ENCODE measurements at regions not wholly inside any gene's neighbourhood (a gene's known extent, or its start where the extent isn't known, plus 50 kb on each side); places are given as distances from the start of the nearest gene placed in this dataset.
"Not testable (repeated sequence)": the region's sequence is repeated elsewhere in the genome, so short reads cannot be mapped to it uniquely, and the experiment has no call there.

DNA sequence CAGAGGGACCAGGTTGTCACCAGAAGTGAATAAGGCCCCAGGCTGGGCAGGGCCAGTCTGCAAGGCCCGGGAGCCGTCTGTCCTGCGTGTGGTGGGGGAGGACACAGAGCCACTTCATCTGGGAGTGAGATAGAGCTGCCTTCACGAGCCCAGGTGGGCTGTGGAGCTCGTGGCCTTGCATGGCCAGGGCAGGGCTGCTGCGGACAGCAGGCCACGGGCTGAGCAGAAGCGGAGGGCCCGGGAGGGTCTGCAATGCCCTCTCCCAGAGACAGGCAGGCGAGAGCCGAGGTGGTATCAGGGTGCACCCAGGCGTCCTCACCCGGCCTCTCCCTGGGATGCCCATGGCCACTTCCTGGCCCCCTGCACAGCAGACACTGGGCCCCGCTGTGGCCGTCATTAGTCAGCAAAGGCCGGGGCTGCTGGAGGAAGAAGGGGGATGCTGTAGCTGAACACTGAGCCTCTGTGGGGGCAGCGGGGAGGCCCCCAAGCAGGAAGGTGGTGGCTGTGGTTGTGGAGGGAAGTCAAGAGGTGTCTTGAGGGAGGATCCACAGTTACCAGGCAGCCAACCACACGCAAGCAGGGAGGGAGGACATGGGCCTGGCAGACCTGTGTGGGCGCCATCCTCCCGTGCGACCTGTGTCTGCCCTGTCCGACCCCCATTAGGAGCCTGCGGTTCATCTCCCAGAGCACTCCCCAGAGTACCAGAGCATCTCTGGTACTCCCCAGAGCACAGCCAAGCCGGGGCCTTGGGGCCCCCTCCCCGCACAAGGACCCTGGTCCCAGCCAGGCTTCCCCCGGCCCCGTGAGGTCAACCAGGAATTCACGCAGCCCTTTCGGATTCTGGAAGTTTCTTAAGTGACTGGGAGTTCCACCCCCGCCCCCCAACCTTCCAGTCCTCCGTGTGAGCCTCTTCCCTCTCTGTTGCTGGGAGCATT lies 1109.5 kb downstream of the BRD1 start:
- DNase-seq, result no peak

DNA sequence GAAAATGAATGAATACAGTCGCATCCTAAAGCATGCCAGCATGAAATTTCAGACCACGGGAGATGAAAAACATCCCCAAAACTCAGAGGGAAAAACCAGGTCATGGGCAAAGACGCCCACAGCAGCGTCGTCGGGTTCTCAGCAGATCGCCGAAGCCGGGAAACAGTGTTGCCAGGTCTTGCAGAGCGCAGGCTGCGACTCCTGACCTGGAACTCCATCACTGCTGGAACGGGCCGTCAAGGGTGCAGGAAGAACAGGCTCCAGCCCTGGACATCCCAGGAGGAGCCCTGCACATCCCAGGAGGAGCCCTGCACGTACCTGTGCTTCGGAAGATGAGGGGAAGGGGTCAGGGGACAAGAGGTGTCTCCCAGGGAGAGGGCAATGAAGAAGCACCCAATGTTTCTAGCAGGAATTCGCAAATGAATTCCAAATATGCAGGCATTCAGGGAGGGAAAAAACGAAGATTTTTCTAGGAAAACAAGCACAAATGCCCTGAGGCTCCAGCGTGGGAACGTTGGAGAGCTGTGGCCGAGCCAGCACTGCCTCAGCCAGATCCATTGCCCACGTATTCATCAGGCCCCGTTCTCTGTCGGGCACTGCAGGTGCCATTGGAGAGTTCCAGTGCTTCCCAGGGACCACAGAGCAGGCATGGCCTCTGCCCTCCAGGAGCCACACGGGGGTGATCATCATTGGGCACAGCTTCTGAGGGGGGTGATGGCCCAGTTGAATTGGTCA lies 1110.4 kb downstream of the BRD1 start:
- DNase-seq, result no peak

DNA sequence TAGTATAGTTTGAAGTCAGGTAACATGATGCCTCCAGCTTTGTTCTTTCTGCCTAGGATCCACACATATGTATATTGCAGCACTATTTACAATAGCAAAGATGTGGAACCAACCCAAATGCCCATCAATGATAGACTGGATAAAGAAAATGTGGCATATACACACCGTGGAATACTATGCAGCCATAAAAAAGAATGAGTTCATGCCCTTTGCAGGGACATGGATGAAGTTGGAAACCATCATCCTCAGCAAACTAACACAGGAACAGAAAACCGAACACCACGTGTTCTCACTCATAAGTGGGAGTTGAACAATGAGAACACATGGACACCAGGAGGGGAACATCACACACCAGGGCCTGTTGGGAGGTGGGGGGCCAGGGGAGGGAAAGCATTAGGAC lies 1111.5 kb downstream of the BRD1 start:
- not testable (repeated sequence) for DNase-seq

DNA sequence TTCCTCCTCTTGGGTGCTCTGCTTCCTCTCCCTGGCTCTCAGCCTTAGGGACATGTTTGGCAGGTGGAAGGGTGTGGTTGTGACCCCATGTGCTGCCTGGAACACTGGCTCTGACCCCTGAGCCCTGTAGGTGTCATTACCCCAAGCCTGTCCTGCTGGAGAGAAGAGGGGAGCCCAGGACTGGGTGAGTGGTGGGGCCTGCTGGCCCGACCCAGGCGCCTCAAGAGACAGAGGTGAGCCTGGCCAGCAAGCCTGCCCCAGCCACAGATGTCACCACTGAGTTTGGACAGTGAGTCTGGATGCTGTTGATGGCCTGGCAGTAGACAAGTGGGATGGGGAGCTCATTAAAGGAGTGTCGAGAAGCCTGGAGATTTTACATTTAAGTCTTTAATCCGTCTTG lies 1112.2 kb downstream of the BRD1 start:
- DNase-seq, result no peak

DNA sequence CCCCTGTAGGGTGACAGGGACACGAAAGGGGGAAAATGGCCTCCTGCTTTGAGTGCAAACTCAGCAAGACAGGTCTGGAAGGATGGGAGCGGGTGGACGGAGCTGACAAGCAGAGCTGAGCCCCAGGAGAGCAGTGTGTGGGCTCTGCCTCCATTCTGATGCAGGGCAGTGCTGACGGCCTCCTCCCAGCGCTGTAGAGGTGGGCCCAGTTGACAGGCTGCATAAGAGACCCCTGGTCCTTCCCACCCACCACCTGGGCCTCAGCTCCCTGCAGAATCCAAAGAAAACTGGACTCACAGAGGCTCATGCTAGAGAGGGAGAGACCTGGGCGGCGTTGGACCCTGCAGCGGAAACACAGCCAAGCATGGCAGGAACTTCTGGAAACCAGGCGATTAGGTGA lies 1113.4 kb downstream of the BRD1 start:
- no peak for DNase-seq

DNA sequence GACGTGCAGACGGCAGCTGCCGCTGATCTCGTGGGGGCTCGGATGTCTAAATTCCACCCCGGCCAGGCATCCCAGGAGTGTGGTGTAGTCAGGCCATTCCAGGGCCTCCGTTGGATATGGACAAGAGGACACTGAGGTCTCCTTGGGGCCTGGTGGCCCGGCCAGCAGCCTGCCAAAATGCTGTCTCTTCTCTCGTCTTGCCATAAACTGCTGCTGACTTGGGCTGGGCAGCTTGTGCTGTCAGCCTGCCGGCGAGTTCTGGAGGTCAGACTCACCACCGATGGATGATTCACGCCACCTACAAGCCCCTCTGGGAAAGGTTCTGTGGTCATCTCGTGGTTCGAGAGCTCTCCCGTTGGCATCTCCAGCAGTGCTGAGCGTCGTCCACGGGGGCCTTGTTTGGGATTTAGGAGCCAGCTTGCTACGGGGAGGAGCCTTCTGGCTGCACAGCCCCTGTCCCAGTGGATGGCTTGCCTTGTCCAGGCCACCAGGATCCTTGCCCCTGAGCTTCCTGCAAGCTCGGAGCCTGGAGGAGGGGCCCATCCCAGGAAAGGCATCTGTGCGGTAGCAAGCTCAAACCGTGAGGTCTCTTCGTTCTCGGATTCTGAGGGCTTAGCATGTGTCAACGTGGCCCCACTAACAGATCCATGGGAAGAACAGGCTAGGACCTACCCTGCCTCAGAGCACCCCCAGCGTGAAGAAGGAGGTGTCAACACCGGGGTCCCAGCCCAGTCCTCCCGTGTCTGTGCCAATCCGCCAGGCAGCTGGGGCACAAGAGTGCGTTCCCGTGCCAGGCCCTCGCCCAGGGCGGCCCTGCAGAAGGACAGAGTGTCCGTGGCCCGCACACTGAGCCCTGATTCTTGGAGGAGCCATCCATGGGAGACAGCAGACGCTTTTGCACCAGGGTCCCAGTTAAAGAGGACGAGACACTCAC lies 1114.1 kb downstream of the BRD1 start:
- no peak for DNase-seq

DNA sequence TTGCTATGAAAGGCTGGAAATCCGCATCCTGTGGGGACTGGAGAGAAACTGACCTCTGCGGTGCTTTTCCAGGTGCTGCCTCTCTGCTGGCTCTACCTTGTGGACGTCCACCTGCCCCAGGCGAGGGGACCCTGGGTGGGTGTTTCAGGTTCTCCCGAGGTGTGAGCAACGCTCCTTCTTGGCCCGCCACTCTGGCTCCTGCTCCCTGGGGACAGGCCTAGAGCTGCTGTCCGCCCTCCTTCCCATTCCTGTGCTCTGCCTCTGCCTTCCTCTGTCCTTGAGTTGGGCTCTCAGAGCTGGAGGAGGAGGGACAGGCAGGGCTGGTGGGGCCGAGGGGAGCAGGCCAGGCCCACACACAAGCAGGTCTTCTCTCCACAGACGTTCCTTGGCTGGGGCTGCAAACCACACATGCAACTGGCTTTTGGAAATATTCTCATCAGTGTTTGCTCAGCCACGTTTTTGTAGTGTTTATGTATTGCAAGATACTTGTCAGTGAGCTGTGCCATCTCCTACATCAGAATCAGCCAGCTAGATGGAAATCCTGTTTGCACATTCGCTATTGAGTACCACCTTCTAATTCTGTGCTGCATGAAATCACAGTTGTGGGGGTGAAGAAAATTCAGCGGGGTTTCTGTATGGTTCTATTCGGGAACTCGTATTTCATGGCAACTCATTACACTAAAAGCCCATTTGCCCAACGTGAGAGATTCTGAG lies 1115.0 kb downstream of the BRD1 start:
- DNase-seq, result no peak

DNA sequence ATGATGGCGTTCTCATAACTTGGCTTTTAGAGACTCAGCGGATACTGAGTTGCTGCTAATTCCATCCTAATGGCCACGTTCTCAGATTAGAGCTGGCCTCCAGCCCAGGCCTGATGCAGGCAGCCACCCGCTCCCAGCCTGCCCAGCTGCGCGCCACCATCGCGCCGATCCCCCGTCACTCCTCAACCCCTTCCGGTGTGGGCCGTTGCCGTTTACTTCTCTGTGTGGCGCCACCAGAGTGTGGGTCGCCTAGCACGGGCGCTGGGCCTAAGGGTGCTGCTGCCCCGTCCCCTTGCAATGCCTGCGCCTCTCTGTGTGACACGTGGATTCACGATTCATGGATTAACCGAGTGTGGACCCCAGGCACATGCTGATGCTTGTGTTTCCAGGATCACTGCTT lies 1116.0 kb downstream of the BRD1 start:
- no peak for DNase-seq

DNA sequence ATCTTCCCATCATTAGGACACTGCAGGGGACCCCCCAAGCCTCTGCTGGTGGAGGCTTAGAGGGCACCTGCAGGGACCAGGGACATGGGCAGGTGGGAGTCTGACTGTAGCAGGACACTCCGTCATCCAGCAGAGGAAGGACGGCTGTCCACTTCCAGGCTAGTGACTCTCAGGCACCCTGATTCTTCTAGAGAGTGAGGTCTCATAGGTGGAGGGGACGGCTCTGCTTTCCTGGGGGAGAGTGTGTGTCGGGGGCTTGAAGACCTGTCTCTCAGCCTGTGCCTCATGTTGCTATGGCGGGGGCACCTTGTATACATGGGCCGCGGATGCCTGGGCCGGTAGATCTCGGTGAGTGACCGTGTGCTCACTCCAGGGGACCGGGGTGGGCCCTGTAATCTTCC lies 1116.6 kb downstream of the BRD1 start:
- DNase-seq, result no peak

DNA sequence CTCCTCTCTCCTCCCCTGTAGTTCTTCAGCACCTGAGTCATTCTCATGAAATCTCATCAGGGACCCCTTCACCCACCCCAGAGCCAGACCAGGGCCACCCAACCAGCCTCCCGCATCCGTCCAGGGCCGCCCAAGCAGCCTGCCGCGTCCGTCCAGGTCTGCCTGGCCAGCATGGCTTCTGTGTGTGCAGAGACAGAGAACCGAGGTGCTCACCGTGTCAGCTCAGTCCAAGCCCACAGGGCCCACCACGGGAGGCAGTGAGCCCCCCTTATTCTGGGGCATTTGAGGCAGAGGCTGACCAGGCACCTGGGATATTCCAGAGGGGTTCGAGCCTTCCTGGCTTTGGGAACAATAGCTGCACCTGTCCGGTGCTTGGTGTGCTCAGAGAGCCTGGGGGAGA lies 1117.3 kb downstream of the BRD1 start:
- no peak for DNase-seq

DNA sequence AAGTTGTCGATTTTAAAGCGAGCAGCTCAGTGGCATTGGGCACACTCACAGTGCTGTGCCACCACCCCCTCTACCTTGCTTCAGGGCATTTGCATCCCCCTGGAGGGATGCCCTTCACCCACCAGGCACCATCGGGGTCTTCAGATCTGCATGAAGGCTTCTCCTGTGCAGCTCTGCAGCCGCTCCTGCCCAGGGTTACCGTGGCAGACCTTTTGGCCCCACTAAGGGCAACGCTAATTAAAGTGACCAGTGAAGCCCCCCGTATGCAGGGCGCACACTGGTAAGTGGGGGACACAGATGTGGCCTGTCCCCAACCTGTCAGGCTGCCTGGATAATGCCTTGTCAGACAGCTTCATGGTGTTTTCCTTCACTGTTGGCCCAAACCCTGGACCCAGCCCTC lies 1117.7 kb downstream of the BRD1 start:
- DNase-seq, result no peak

DNA sequence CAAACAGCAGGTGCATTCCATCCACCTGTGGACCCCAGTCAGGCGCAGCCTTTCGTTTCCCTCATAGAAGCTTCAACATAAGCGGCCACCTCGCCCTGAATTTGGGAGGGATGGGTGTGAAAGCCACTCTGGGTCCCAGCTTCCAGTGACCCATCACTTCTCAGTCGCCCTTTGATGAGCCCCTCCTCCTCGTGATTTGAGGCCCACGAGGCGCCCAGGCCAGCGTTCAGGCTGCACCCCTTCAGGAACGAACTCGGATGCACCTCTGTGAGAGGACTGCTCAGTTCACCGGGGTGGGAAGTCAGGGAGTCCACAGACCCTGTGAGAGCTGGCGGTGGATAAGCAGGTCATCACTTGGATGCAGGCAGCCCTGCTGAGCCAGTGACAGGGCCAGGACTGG lies 1118.2 kb downstream of the BRD1 start:
- no peak for DNase-seq

DNA sequence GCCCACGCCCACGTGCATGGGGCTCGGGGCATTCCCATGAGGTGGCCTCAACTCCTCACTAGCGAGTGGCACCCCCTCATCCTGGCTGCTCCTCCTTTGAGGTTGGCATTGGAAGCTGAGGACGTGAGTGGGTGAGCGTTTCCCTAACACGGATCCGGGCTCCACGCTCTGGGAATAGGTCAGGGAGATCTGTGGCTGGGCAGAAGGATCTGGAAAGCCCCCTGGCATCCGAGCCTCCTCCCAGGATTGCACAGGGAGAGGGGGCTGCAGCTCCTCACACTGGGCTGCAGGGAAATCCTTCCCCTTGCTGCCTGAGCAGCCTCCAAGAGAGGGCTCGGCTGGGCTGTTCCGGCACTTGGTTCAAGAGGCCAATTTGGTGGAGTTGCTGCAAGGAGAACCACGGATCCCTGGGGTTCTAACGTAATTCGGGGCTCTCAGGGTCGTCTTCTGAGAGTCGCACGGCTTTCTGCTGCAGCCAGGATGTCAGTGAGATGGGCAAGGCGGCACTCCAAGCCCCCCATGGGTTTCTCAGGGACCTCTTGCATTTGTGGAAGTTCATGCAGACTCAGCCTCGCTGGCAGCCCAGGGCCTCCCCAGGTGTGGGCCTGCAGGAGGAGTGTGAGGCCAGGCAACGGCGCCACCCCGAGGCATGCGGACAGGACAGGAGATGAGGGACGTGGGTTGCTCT lies 1119.0 kb downstream of the BRD1 start:
- no peak for DNase-seq

DNA sequence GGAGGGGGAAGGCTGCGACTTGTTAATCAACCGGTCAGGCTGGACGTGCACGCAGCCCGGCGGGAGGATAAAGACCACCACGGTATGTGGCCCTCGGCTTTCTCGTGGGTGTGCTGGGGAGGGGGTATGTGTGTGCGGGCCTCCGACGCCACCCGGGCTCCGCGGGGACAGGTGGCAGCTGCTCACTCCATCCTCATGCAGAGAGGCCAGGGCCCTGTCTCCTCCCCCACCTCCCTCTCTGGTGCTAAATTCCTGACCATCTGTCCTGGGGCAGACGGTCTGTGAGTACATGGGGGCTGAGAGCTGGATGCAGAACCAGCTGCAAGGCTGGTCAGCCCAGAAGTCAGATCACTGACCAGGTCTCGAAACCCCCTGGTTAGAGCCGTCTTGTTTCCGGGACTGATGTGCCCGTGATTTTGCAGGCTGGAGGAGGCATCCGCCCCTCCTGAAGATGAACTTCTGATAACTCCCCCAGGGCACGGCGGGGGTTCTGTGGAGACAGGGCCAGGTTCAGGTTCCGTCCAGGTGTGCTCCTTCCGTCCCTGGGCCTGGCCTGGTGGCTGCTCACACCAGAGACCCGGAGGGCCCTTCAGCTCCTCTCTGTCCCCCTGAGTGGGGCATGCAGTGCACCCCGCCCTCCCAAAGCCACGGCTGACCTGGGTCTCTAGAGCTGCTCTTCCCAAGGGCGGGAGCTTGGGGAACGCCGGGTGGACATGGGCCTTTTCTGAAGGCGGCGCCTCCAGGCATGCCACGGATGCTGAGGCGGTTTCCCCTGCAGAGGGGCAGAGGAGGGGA lies 1119.7 kb downstream of the BRD1 start:
- DNase-seq, result no peak

DNA sequence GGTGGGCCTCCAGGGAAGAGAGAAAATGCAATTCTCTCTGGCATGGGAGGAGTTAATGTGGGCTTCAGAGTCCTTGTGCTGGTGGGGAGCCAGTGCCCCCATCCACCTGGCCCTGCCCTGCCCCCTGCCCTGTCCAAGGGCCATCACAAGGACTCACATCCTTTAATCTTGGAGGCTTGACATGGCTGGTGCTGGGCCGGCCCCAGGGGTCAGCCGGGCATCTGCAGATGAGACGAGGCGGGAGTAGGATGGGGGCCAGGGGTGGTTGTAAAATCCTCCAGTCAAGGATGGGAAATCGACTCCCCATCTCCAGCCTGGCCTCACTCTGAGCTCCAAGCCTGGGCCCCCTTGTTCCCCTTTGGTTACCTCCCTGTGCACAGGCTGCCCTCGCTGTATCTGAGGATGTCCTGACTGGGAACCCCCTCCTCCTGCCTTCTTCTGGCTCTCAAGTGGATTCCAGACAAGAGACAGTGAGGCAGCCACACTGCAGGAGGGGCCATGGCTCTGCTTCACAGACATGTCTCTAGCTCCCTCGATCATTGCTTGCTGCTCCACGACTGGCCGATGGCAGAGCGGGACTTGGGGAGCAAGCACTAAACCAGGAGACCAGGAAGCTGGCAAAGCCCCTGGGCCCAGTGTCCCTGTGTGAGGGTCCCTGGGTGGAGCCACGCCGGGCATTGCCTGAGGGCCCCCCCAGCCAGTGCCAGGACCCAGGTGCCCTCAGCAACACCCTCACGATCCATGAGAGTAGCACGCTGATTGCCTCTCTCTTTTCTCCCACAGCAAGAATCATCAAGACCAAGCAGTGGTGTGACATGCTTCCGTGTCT lies 1120.5 kb downstream of the BRD1 start:
- DNase-seq, result no peak

DNA sequence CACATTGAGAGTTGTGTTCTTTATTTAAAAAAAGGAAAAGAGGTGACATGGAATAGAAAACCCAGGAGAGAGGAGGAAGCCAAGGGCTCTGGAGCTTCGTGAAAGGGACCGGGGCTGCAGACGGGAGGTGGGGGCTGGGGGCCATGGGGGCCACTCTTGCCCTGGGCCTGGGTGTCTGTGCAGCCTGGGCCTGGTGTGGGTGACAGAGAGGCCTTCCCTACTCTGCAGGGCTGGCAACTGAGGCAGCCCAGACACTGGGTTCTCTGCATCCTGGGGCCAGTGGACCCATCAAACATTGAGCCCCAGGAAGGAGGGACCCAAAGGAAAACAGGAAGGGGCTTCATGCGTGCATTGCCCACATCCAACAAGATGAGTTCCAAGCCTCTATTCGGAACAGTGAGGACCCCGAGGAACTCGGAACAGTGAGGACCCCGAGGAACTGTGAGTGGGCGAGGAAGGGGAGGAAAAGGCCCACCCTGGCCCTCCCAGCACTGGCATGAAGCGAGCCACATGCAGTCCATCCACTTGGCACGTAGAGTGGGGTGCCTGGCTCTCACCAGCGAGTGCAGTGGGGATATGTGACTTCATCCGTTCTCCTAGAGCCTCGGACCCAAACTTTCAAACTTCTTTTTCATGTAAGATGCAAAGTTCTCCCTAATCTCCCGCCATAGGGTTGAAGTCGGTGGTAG lies 1121.6 kb downstream of the BRD1 start:
- DNase-seq, result no peak

DNA sequence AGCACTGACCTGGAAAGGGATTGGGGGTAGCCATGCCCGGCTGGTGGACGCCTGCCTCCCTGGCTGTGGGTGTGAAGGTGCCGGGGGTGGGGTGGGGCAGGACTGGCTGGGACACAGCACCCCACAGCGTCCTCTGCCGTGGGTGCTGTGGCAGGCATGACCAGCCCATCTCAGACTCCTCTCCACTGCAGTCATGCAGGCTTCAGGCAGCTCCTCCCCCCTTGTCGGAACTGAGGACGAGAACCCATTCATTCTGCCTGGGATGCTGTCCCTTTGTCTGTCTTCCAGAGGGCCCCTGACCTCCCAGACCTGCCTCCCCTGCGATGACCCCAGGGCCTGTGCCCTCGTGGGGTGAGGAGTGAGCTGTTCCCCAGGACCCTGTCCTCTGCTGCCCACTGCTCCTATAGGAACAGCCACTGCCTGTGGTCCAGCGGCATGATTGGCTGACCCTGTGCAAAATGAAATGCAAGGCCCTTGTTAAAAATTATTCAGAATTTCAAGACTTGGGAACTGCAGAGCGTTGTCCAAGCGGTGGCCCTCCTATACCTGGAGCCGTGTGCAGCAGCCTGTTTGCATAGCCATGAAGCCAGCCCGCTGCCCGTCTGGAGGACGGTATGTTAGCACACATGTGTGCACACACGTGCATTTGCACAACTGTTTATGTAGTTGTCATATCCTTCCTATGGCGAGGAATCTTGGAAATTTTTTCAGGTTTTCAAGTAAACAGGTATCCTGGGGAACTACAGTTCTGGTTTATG lies 1122.3 kb downstream of the BRD1 start:
- no peak for DNase-seq

DNA sequence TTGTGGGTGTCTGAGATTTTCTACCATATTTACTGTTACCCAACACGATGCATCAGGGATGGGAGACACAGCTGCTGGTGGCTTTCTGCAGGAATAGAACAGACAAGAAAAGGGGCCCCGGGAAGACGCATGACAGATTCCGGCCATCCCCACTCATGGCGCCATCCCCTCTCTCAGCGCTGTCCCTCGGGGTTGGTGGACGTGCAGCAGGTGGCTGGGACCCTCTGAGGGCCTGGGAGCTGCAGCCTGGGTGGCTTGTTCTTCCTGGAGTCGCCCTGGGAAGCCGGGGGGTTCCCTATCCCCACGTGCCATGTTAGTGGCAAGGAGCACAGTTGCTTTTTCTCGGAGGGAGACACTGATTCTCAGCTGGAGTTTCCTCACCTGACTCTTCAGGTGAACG lies 1123.3 kb downstream of the BRD1 start:
- DNase-seq, result no peak
